KOPT-K1 (cell line): ENCODE measurements at regions not wholly inside any gene's neighbourhood (a gene's known extent, or its start where the extent isn't known, plus 50 kb on each side); places are given as distances from the start of the nearest gene placed in this dataset.

Experiments
- H3K27ac ChIP-seq: fragments of 200-600 bp; sonication (generic); 2 replicates; pipeline ENCODE4 v1.5.1; 2016; ENCODE audit warnings: antibody characterized with exemption, mild to moderate bottlenecking, low read depth, low read length; ENCODE audit not compliant: poor library complexity, severe bottlenecking
- H3K36me3 ChIP-seq: fragments of 200-600 bp; sonication (generic); 2 replicates; pipeline ENCODE4 v1.5.1; 2017; ENCODE audit warnings: antibody characterized with exemption, mild to moderate bottlenecking, low read length, moderate library complexity; ENCODE audit not compliant: insufficient read depth
- H3K9me3 ChIP-seq: fragments of 200-600 bp; sonication (generic); 2 replicates; pipeline ENCODE4 v1.5.1; 2017; ENCODE audit warnings: antibody characterized with exemption, low read length, mild to moderate bottlenecking; ENCODE audit not compliant: insufficient read depth, poor library complexity, severe bottlenecking

DNA sequence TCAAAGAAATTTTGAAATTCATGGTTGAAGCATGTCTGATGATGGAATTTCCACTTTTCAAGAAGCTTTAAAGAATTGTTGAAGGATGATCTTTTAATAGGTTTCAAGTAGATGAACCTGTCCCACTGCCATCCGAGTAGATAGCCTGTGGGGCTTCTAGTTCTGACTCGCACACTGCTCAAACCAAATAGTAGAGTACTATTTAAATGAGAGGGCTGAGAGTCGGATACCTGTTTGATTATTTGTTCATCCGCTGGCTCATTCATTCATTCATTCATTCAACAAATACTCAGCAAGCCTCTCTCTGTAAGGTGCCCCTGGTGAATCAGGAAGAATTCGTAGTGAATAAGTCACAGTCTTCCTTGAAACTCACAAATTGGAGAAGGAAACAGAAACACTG lies 108.2 kb upstream of the IRX5 start:
- no peaks in the 10 kb centered on the region for H3K36me3 ChIP-seq
- no peak overlapping the region for H3K27ac ChIP-seq
- no peaks in the 10 kb centered on the region for H3K9me3 ChIP-seq

DNA sequence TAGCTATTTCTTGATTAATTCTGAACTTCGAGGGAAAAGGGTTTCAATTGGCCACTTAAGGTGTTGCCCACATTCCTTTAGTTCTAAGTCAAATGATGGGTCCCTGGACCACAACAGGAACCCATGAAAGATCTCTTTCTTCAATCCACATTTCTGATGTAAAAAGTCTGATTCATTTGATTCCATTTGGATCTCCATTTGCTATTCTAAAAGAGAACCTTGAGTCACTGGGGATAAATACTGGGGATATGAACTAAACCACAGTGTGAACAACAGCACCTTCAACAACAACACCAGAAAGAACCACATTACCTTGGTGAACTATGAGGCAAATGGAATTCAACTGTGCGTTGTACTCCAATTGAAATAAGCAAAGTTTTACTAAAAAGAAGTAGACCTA lies 108.9 kb upstream of the IRX5 start:
- no peak overlapping the region for H3K27ac ChIP-seq
- no peaks in the 10 kb centered on the region for H3K36me3 ChIP-seq
- H3K9me3 ChIP-seq: no peaks in the 10 kb centered on the region

- H3K9me3 ChIP-seq: no peaks in the 10 kb centered on the region
- H3K27ac ChIP-seq: no peak overlapping the region
- no peaks in the 10 kb centered on the region for H3K36me3 ChIP-seq
Measured at GRCh38 chr16:54817940-54818574, 112.6 kb upstream of the IRX5 start.

DNA sequence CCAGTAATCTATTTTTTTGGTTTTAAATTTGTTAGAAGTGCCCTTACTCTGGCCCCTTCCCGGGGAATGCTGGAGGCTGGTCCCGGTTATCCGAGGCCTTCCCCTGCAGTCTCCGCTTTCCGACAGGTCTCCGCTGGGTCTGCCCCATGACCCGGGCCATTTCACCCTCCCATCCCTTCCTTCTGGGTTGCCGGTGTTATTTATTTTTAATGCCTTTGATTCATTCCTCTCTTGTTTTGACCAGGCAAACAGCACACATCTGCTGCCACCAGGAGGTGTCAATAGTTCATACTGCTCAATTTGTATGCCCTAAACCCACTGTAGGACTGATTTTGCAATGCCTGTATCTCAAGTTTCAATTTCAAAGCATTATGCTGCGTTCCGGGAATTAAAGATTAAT lies 113.2 kb upstream of the IRX5 start:
- no peaks in the 10 kb centered on the region for H3K9me3 ChIP-seq
- no peaks in the 10 kb centered on the region for H3K36me3 ChIP-seq
- H3K27ac ChIP-seq: no peak overlapping the region

DNA sequence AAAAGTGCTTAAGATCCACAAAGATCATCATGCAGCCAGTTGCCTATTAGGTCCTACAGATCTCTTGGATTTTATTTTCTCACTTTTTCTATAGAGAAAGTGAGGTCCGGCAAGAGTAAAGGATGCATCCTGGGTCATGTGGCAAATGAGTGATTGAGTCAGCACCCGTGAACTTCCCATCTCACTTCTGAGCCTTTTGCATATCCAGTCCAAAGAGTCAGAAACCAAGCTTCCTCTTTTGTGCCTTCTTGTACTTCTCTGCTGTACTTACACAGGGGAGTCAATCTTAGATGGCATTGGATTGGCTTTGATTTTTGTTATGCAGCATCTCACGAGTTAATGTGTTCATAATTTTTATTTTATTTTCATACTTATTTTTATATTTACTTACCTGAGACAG lies 114.2 kb upstream of the IRX5 start:
- Histone ChIP-seq H3K36me3 (no peaks in the 10 kb centered on the region), H3K27ac (no peak overlapping the region), H3K9me3 (no peaks in the 10 kb centered on the region)

GRCh38 chr16:54815177-54815576 lies 115.5 kb upstream of the IRX5 start:
- Histone ChIP-seq H3K27ac (no peak overlapping the region), H3K9me3 (no peaks in the 10 kb centered on the region), H3K36me3 (no peaks in the 10 kb centered on the region)

DNA sequence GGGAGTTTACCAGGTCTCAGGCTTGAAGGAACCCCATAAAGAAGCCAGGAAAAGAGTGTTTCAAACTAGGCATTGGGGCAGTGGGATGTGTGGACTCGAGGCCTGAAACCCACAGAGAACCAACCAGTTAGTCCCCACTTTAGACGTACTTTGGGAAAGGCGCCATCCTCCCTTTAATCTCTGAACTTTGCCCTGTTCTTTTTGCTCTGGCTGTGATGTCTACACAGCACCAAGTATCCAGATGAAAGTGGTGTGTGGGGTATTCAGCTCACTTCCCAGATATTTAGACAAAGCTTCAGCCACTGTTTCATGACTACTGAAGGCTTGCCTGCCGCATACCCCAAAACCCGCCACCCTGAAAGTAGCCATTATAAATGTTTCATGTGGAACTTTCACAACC lies 116.9 kb upstream of the IRX5 start:
- Histone ChIP-seq H3K9me3 (no peaks in the 10 kb centered on the region), H3K27ac (no peak overlapping the region), H3K36me3 (no peaks in the 10 kb centered on the region)

- Histone ChIP-seq H3K27ac (no peak overlapping the region), H3K36me3 (no peaks in the 10 kb centered on the region), H3K9me3 (no peaks in the 10 kb centered on the region)
Measured at GRCh38 chr16:54812229-54812628, 118.4 kb upstream of the IRX5 start.

- no peak overlapping the region for H3K27ac ChIP-seq
- H3K36me3 ChIP-seq: no peaks in the 10 kb centered on the region
- no peaks in the 10 kb centered on the region for H3K9me3 ChIP-seq
Measured at GRCh38 chr16:54808890-54809289, 121.8 kb upstream of the IRX5 start.

GRCh38 chr16:54806881-54807360 lies 123.7 kb upstream of the IRX5 start:
- Histone ChIP-seq H3K36me3 (no peaks in the 10 kb centered on the region), H3K9me3 (no peaks in the 10 kb centered on the region), H3K27ac (no peak overlapping the region)

GRCh38 chr16:54806378-54806777 lies 124.3 kb upstream of the IRX5 start:
- H3K36me3 ChIP-seq: no peaks in the 10 kb centered on the region

GRCh38 chr16:54805648-54806047 lies 125.0 kb upstream of the IRX5 start:
- Histone ChIP-seq H3K27ac (no peak overlapping the region), H3K9me3 (no peaks in the 10 kb centered on the region)

More at GRCh38 chr16:54806378-54806777, 124.3 kb upstream of the IRX5 start:
- H3K9me3 ChIP-seq: no peaks in the 10 kb centered on the region
- H3K27ac ChIP-seq: no peak overlapping the region

DNA sequence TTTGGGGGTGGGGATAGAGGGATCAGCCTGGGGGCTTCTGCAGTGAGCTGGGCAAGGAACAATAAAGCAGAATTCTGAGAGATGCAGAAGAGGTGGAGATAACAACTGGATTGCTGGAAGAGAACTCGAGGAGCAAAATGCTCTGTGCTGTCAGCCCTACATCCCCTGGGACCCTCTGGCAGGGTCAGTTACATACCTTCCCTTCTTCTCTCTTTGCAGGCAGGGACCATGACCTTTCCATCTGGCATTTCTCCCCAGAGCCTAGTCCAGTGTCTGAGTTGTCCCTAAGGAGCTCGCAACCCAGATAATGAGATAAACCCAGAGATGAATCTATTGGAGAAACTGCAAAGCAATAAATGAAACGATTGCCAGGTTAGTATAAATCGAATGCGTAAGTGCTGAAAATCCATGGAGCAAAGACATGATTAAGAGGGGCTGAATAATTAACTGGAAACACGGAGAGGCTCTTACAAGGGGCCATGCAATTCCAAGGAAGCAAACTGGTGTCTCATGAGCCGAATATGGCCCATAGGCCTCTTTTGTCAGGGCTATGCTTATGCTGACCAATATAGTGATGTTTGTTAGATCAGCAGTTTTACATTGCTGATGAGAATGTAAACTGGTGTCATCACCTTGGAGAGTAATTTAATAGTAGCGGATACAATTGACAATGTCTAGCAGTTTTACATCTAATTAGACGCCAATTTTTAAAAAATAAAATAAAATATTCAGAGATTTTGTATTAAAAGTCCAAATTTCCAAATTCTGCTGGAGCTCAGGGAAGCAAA lies 129.4 kb upstream of the IRX5 start:
- H3K27ac ChIP-seq: no peak overlapping the region
- H3K36me3 ChIP-seq: no peaks in the 10 kb centered on the region
- peaks cover 8% of the 10 kb centered on the region for H3K9me3 ChIP-seq

More at GRCh38 chr16:54805648-54806047, 125.0 kb upstream of the IRX5 start:
- no peaks in the 10 kb centered on the region for H3K36me3 ChIP-seq

DNA sequence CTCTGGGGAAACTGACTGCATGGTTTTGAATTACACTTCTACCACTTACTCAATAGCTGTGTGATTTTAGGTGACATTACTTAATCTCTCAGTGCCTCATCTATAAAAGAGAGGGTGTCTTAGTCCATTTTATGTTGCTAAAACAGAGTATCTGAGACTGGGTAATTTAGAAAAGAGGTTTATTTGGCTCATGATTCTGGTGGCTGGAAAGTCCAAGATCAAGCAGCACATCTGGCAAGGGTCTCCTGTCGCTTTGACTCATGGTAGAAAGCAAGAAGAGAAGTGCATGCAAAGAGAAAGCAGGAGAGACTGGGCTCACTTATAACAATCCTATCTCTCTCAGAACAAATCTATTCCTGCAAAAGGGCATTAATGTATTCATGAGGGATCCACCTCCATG lies 132.4 kb upstream of the IRX5 start:
- no peaks in the 10 kb centered on the region for H3K36me3 ChIP-seq
- H3K9me3 ChIP-seq: peaks cover 8% of the 10 kb centered on the region
- no peak overlapping the region for H3K27ac ChIP-seq

DNA sequence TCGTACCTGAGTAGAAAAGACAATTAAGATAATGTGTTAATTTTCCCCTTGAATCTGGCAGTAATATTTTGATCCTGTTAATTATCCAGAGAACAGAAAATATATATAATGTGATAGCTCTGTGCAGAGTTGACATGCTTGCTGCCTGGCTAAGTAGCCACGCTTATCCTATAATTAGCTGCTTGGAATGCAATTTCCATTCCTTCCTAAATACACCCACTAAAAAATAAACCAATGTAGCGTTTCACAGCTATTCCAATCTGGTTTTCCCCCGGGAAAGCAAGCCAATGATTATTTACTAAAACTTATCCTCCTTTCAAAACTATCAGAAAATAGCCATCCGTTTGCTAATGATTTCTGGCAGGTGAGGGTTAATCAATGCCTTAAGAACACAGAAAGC lies 134.5 kb upstream of the IRX5 start:
- no peak overlapping the region for H3K27ac ChIP-seq
- no peaks in the 10 kb centered on the region for H3K36me3 ChIP-seq

GRCh38 chr16:54792811-54793210 lies 137.9 kb upstream of the IRX5 start:
- Histone ChIP-seq H3K36me3 (no peaks in the 10 kb centered on the region), H3K27ac (no peak overlapping the region), H3K9me3 (peaks cover 2% of the 10 kb centered on the region)

More for the DNA sequence above, 134.5 kb upstream of the IRX5 start:
- peaks cover 8% of the 10 kb centered on the region for H3K9me3 ChIP-seq
